ENCODE measurements at regions not wholly inside any gene's neighbourhood (a gene's known extent, or its start where the extent isn't known, plus 50 kb on each side); places are given as distances from the start of the nearest gene placed in this dataset.
"Not testable (repeated sequence)": the region's sequence is repeated elsewhere in the genome, so short reads cannot be mapped to it uniquely, and the experiment has no call there.

- FAIRE-seq: no peak
- no peak for DNase-seq (ENCODE audit: insufficient read length, low spot score)
- no peak for TF ChIP-seq POLR2A (IDR thresholded peaks at IDR 0.05; ENCODE audit: low read depth, low read length)
These were observed 116.8 kb downstream of the NAA11 start for GRCh38 chr4:79209081-79209480.

GRCh38 chr4:79207281-79207680, 118.6 kb downstream of the NAA11 start:
- FAIRE-seq (no peak), DNase-seq (ENCODE audit: insufficient read length, low spot score) (no peak)
- no peak for TF ChIP-seq POLR2A (IDR thresholded peaks at IDR 0.05; ENCODE audit: low read depth, low read length)

- DNase-seq (ENCODE audit: insufficient read length, low spot score) (no peak), FAIRE-seq (no peak)
- TF ChIP-seq POLR2A (IDR thresholded peaks at IDR 0.05; ENCODE audit: low read depth, low read length): no peak
These were observed 119.2 kb downstream of the NAA11 start for GRCh38 chr4:79206660-79207059.

- FAIRE-seq (no peak), DNase-seq (ENCODE audit: insufficient read length, low spot score) (no peak)
- no peak for TF ChIP-seq POLR2A (IDR thresholded peaks at IDR 0.05; ENCODE audit: low read depth, low read length)
These were observed 120.7 kb downstream of the NAA11 start for GRCh38 chr4:79205121-79205520.

GRCh38 chr4:79201971-79202370, 123.9 kb downstream of the NAA11 start:
- FAIRE-seq: no peak
- DNase-seq (ENCODE audit: insufficient read length, low spot score): no peak
- no peak for TF ChIP-seq POLR2A (IDR thresholded peaks at IDR 0.05; ENCODE audit: low read depth, low read length)

- FAIRE-seq: no peak
- DNase-seq (ENCODE audit: insufficient read length, low spot score): no peak
- TF ChIP-seq POLR2A (IDR thresholded peaks at IDR 0.05; ENCODE audit: low read depth, low read length): no peak
These were observed 126.1 kb downstream of the NAA11 start for GRCh38 chr4:79199743-79200142.

GRCh38 chr4:79198951-79199587, 126.8 kb downstream of the NAA11 start:
- TF ChIP-seq POLR2A (IDR thresholded peaks at IDR 0.05; ENCODE audit: low read depth, low read length): no peak
- DNase-seq (ENCODE audit: insufficient read length, low spot score): no peak
- no peak for FAIRE-seq

GRCh38 chr4:79197275-79198009, 128.4 kb downstream of the NAA11 start:
- DNase-seq (ENCODE audit: insufficient read length, low spot score): no peak
- no peak for FAIRE-seq
- TF ChIP-seq POLR2A (IDR thresholded peaks at IDR 0.05; ENCODE audit: low read depth, low read length): no peak

- not testable (repeated sequence) for DNase-seq (ENCODE audit: insufficient read length, low spot score); FAIRE-seq
These were observed 134.6 kb downstream of the NAA11 start for GRCh38 chr4:79191292-79191691.

GRCh38 chr4:79185526-79186045, 140.3 kb downstream of the NAA11 start:
- DNase-seq (ENCODE audit: insufficient read length, low spot score): no peak
- no peak for FAIRE-seq
- TF ChIP-seq POLR2A (IDR thresholded peaks at IDR 0.05; ENCODE audit: low read depth, low read length): no peak

GRCh38 chr4:79184476-79184875, 141.4 kb downstream of the NAA11 start:
- no peak for DNase-seq (ENCODE audit: insufficient read length, low spot score)
- no peak for TF ChIP-seq POLR2A (IDR thresholded peaks at IDR 0.05; ENCODE audit: low read depth, low read length)
- no peak for FAIRE-seq

GRCh38 chr4:79182209-79182608, 143.7 kb downstream of the NAA11 start:
- no peak for TF ChIP-seq POLR2A (IDR thresholded peaks at IDR 0.05; ENCODE audit: low read depth, low read length)
- DNase-seq (ENCODE audit: insufficient read length, low spot score): no peak
- FAIRE-seq: no peak

- FAIRE-seq (no peak), DNase-seq (ENCODE audit: insufficient read length, low spot score) (peak; percentile 1)
- no peak for TF ChIP-seq POLR2A (IDR thresholded peaks at IDR 0.05; ENCODE audit: low read depth, low read length)
These were observed 144.7 kb downstream of the NAA11 start for GRCh38 chr4:79181190-79181589.

GRCh38 chr4:79178760-79179159, 147.1 kb downstream of the NAA11 start:
- FAIRE-seq: no peak
- DNase-seq (ENCODE audit: insufficient read length, low spot score): no peak
- no peak for TF ChIP-seq POLR2A (IDR thresholded peaks at IDR 0.05; ENCODE audit: low read depth, low read length)

- TF ChIP-seq POLR2A (IDR thresholded peaks at IDR 0.05; ENCODE audit: low read depth, low read length): no peak
- DNase-seq (ENCODE audit: insufficient read length, low spot score) (no peak), FAIRE-seq (no peak)
These were observed 148.5 kb downstream of the NAA11 start for GRCh38 chr4:79177388-79177787.
